C4-2B (cell line): ENCODE measurements at regions not wholly inside any gene's neighbourhood (a gene's known extent, or its start where the extent isn't known, plus 50 kb on each side); places are given as distances from the start of the nearest gene placed in this dataset.
"Not testable (repeated sequence)": the region's sequence is repeated elsewhere in the genome, so short reads cannot be mapped to it uniquely, and the experiment has no call there.

Source experiments
- H3K27ac ChIP-seq: fragments of 450-650 bp; 2 replicates; pipeline ENCODE4 v1.5.1; 2017
- ZFX ChIP-seq: fragments of 450-650 bp; IDR thresholded peaks from 2 replicates; pipeline ENCODE4 v1.6.1; 2017
- TF ChIP-seq, protein P1 (sequence below): fragments of 450-650 bp; conservative IDR thresholded peaks from 2 replicates; pipeline ENCODE4 v1.5.1; 2017; ENCODE audit warnings: mild to moderate bottlenecking

DNA sequence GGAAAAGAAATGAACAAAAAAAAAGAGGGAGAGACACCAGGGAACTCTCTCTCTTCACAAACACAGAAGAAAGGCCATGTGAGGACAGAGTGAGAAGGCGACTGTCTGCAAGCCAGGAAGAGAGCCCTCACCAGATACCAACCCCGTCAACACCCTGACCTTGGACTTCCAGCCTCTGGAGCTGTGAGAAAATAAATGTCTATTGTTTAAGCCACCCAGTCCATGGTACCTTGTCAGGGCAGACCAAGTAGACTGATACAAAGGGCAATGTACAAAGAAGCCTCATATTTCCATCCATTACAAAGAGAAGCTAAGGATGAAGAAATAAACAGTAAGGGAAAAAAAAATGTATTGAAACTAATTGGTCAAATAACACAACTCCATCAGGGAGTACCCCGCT, 146.6 kb downstream of the ZNF281 start:
- TF ChIP-seq, protein P1, sequence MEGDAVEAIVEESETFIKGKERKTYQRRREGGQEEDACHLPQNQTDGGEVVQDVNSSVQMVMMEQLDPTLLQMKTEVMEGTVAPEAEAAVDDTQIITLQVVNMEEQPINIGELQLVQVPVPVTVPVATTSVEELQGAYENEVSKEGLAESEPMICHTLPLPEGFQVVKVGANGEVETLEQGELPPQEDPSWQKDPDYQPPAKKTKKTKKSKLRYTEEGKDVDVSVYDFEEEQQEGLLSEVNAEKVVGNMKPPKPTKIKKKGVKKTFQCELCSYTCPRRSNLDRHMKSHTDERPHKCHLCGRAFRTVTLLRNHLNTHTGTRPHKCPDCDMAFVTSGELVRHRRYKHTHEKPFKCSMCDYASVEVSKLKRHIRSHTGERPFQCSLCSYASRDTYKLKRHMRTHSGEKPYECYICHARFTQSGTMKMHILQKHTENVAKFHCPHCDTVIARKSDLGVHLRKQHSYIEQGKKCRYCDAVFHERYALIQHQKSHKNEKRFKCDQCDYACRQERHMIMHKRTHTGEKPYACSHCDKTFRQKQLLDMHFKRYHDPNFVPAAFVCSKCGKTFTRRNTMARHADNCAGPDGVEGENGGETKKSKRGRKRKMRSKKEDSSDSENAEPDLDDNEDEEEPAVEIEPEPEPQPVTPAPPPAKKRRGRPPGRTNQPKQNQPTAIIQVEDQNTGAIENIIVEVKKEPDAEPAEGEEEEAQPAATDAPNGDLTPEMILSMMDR: no peak
- TF ChIP-seq ZFX: no peak
- H3K27ac ChIP-seq: no peak overlapping the region

DNA sequence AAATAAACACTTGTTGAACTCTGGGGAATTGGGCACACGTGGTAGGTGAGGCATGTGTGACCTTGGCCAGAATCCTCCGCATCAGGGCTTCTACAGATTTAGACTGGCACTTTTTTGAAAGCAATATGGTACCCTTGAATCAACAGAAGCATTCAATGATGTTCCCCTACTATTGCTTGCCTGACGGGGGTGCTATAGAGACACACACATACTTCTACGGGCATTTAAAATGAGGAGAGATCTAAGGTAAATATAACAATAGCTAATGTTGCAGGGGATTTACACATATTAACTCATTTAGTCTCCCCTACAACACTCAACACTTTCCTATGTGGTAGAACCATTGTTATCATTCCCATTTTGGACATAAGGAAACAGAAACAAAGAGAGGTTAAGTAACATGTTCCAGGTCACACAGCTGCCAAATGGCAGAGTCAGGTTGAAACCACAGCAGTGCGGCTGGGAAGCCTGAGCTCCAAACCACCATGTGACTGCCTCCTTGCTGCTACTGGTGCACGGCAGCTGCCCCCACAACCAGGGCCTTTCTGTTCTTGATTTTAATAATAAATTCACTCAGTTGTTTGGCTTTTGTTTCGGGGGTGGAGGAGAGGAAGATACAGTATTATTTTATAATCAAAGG, 147.4 kb downstream of the ZNF281 start:
- no peak overlapping the region for H3K27ac ChIP-seq
- TF ChIP-seq, protein P1: peak; percentile 19; the same call in 1 of the 2 replicates
- no peak for TF ChIP-seq ZFX

DNA sequence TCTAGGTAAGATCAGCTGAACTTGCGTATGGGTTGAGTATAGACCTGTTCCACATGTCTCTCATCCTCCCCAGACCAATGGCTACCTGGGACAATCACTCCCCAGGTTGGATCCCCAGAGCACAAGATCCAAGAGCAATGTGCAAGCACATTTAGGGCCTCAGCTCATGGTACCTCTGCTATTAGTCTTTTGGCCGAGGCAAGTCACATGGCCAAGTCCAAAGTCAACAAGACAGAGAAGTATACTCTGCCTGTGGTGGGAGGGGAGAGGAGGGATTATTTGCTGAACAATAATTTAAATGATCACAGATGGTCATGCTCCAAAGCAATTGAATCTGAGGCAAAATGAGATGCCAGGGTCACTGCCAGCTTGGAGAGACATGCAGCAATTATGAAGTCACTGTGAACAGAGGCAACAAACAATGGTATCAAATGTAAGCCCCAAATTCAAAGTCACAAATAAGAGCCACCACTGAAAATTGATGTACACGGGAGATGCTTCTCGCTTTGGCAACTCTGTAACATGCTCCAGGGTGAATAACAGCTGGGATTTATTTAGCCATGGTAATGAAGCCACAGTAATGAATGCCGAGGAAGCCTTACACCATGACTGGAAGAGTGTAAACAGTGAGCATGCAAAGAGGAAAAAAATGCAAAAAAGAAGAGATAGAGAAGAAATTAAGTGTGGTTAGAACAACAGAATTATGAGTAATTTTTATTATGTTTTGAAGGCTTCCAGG, 149.1 kb downstream of the ZNF281 start:
- H3K27ac ChIP-seq: no peak overlapping the region
- TF ChIP-seq ZFX: no peak
- TF ChIP-seq, protein P1: no peak

DNA sequence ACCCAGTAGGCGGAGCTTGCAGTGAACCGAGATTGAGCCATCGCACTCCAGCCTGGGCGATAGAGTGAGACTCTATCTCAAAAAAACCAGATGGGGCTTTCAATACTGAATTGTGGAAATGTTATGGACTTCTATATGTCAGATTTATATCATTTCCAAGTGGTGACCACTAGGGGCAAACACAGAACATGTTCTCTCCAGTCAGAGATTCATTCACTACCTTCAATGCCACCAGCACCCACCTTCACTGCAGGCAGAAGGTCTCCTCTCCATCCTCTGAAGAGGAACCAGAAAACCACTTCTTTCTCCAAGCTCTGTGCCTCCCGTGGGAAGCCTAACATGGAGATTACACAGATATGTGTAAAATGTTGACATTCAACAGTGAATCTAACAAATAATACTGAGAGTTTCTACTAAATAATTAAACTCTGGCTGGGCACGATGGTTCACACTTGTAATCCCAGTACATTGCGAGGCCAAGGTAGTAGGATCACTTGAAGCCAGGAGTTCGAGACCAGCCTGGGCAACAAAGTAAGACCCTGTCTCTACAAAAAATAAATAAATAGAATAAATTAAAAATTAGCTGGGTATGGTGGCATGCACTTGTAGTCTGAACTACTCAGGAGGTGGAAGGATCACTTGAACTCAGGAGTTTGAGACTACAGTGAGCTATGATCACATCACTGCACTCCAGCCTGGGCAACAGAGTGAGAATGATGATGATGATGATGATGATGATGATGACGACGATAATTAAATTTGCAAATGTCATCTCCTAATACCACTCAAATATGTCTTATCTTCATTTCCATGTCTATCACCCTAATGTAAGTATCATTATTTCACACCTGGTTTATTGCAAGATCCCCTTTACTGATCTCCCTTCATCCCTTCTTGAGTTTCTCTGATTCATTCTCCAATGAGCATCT, 151.1 kb downstream of the ZNF281 start:
- H3K27ac ChIP-seq: no peak overlapping the region
- no peak for TF ChIP-seq ZFX
- TF ChIP-seq, protein P1: peak; percentile 77

DNA sequence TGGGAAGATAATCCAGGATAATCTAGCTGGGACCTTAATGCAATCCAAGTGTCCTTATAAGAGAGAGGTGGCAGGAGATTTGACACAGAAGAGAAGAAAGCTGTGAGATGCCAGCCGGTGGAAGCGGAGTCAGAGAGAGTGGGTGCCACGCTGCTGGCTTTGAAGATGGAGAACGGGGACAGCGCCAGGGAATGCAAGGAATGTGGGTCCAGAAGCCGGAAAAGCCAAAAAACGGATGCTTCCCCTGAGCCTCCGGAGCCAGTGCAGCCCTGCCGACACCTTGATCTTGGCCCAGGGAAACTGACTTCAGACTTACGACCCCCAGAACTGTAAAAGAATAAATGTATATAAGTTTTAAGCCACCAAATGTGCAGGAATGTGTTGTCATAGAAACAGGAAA, 152.6 kb downstream of the ZNF281 start:
- no peak for TF ChIP-seq ZFX
- TF ChIP-seq, protein P1: no peak
- no peak overlapping the region for H3K27ac ChIP-seq

DNA sequence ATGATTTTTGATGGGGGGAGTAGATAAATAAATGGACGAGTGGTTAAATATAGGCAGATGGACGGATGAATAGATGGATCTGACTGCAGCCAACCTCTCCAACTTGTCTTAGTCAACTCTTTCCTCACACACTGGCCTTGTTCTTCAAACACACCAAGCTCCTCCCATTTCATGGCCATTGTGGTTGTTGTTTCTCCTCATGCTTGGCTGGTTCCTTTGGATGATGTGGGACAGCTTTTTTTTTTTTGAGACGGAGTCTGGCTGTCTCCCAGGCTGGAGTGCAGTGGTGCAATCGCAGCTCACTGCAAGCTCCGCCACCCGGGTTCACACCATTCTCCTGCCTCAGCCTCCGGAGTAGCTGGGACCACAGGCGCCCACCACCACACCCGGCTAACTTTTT, 155.2 kb downstream of the ZNF281 start:
- H3K27ac ChIP-seq: not testable (repeated sequence)

DNA sequence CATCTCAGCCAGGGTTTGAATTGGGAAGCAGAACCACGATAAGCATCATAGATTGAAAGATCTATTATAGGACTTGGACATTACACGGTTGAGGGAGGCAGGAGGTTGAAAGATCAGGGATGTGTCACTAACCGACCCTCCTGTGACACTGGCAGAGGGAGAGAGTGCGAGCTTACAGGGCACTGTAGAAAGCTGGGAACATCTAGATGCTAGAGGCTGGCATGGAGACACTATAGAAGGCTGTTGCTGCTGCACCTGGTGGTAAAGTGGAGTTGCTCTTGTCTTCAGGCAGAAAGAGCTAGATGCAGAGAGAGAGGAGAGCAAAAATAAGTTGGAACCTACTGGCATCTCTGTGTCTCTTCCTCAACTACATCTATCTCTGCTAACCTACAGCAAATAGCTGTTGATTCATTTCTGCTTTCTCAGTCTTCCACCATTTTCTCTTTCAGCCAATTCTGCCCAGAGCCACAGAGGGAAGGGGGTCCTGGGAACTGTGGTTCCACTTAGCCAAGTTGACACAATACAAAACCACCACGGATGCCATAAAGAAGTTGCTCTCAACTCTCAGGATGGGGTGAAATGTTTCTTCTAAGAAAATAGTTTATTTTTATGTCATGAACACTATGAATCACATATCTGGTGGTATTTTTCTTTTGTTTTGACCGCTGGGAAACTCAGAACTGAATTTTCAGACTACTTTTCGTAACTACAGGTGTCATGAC, 155.9 kb downstream of the ZNF281 start:
- H3K27ac ChIP-seq: no peak overlapping the region
- TF ChIP-seq, protein P1: no peak
- no peak for TF ChIP-seq ZFX
